ENCODE measurements at regions not wholly inside any gene's neighbourhood (a gene's known extent, or its start where the extent isn't known, plus 50 kb on each side); places are given as distances from the start of the nearest gene placed in this dataset.
A peak's percentile ranks its signal among the peaks of the same experiment; 100 is the strongest.
"Not testable (repeated sequence)": the region's sequence is repeated elsewhere in the genome, so short reads cannot be mapped to it uniquely, and the experiment has no call there.

DNA sequence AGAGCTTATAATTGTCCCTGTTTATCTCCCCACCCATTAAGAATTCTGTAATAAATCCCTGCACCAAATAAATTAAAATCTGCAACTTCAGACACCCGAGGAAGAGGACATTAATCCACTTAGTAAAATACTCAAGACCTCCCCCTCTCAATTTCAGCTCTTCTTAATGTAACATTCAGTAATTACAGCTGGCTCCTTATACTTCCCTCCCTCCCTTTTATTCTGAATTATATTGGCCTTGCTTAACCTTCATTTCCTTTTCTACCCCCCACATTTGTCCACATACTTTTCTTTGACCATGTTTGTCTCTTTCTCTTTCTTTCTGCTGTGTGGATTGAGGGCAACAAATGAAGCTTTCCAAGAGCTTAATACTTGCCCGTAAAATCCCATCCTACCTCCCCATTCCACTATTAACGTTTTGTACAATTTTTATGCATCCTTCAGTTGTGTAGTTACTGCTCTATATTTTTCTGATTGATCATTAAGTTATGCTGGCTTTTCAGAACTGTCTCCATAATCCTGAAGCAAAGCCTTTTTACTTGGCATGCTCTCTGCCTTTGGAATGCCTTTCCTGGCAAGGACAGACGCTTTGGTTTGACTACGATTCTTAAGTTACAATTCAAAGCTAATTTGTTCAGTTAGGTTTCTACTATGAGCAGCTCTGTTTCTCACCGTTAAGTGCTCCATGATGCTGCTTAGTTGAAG, 580.1 kb downstream of the ZEB2 start:
- POLR2A ChIA-PET: no interaction called here
- no peak for DNase-seq
- Mint-ChIP-seq H3K27ac (no peak overlapping the region), H3K9me3 (no peaks in the 10 kb centered on the region), H3K4me1 (peaks cover 8% of the 10 kb centered on the region), H3K4me3 (no peak overlapping the region), H3K36me3 (ENCODE audit: low read depth) (peaks cover 3% of the 10 kb centered on the region), H3K27me3 (peaks cover 38% of the 10 kb centered on the region)
- CTCF ChIA-PET: no interaction called here

DNA sequence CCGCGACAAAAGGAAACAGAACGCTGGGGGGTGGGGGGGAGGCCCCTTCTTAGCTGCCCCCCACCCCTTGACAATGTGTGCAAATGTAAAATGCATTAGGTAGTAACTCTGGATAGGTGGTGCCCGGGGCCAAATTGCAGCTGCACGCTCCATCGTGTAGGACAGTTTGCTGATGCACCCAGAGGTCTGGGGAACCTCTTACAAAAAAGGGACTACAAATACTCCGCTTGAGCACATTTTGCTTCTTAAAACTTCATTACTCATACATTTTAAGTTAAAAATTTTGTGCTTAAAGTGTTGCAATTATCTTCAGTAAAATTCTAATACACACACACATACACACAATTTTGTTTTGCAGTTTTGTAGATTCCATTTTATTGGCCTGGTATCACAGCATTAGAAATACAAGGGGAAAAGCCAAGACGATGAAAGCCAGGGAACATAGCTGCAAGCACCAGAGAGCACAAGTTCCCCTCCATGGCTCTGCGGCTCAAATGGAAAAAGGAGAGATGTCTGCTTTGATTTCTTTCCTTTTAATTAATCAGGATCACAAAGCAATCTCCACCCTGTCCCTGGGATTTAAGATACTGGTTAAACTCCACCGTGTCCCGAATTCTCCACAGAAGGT, 582.1 kb downstream of the ZEB2 start:
- DNase-seq: no peak
- ChIA-PET POLR2A (no interaction called here), CTCF (no interaction called here)
- Mint-ChIP-seq H3K9me3 (no peaks in the 10 kb centered on the region), H3K36me3 (ENCODE audit: low read depth) (peaks cover 3% of the 10 kb centered on the region), H3K27me3 (peaks cover 45% of the 10 kb centered on the region), H3K27ac (no peak overlapping the region), H3K4me1 (peaks cover 8% of the 10 kb centered on the region), H3K4me3 (peak overlapping the region; percentile 19)

DNA sequence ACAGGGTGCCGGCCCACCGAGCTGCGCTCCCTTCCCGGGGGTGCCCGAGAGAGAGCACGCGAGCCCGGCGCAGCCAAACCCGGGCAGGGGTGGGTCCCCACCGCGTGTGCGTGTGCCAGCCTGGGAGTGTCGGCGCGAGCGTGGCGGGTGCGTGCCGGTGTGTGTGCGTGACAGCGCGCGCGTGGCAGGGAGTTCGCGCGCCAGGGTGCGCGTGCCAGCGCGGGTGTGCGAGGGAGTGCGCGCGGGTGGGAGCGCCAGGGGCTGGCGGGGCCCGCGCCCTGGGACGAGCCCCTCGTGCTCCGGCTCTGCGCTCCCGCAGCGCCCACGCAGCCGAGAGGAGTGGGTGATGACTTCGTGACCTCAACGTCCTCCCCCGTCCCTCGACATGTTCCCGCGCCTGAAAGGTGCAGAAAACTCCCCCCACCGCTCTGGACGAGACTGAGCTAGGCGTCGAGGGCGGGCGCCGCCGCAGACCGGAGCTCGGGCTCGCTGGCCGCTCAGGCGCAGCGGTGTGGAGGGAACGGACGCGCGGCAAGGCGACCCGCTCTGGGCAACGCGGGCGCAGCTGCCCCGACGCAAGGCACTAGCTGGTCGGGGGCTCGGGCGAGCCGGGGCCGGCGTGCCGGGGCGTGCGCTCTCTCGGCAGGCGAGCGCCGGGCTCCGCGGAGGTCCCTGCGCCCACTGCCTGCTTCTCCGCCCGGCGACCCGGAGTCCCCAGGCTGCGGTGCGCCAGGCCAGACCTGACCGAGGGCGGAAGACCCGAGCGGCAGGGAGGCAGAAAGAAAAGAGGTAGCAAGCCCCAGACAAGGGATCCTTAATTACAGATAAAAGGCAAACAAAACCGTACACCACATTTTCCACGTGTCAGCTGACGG, 582.8 kb downstream of the ZEB2 start:
- CTCF ChIA-PET: no interaction called here
- Mint-ChIP-seq H3K9me3 (no peaks in the 10 kb centered on the region), H3K4me3 (peak overlapping the region; percentile 36), H3K4me1 (peaks cover 8% of the 10 kb centered on the region), H3K27me3 (peaks cover 47% of the 10 kb centered on the region), H3K27ac (no peak overlapping the region), H3K36me3 (ENCODE audit: low read depth) (no peaks in the 10 kb centered on the region)
- DNase-seq: no peak
- POLR2A ChIA-PET: no interaction called here

DNA sequence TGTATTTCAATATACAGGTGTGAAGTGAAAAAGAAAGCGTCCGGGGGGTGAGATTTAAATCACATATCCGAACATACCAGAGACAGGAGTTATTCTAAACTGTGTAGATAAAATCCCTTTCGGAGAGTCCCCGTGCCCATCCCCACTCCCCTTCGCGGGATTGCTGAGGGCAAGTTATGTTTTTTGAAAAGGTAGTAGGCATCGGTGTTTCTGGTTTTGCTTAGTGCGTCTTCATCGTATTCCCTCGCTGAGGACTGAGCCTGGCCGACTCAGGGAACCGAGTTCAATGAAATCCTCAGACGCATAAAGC, 583.4 kb downstream of the ZEB2 start:
- H3K27me3 Mint-ChIP-seq: peaks cover 51% of the 10 kb centered on the region
- peak overlapping the region; percentile 54 for H3K4me3 Mint-ChIP-seq
- POLR2A ChIA-PET: no interaction called here
- peaks cover 8% of the 10 kb centered on the region for H3K4me1 Mint-ChIP-seq
- H3K36me3 Mint-ChIP-seq (ENCODE audit: low read depth): no peaks in the 10 kb centered on the region
- no peak for DNase-seq
- CTCF ChIA-PET: no interaction called here
- H3K9me3 Mint-ChIP-seq: no peaks in the 10 kb centered on the region
- H3K27ac Mint-ChIP-seq: no peak overlapping the region

DNA sequence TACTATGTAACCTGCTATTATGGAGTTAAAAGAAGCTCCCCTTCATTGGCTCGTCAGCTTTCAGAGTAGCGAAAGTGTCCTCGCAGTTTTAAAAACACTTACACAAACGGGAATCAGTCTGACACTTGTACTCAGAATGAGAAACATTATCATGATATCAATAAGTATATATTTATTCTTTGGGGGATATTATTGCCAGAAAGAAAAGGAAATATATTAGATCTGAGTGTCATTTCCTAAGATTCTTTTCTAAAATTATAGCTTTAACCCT, 584.5 kb downstream of the ZEB2 start:
- H3K4me3 Mint-ChIP-seq: no peak overlapping the region
- no peak overlapping the region for H3K27ac Mint-ChIP-seq
- peaks cover 8% of the 10 kb centered on the region for H3K4me1 Mint-ChIP-seq
- peaks cover 54% of the 10 kb centered on the region for H3K27me3 Mint-ChIP-seq
- no peaks in the 10 kb centered on the region for H3K9me3 Mint-ChIP-seq
- no peaks in the 10 kb centered on the region for H3K36me3 Mint-ChIP-seq (ENCODE audit: low read depth)
- ChIA-PET POLR2A (no interaction called here), CTCF (no interaction called here)
- no peak for DNase-seq

DNA sequence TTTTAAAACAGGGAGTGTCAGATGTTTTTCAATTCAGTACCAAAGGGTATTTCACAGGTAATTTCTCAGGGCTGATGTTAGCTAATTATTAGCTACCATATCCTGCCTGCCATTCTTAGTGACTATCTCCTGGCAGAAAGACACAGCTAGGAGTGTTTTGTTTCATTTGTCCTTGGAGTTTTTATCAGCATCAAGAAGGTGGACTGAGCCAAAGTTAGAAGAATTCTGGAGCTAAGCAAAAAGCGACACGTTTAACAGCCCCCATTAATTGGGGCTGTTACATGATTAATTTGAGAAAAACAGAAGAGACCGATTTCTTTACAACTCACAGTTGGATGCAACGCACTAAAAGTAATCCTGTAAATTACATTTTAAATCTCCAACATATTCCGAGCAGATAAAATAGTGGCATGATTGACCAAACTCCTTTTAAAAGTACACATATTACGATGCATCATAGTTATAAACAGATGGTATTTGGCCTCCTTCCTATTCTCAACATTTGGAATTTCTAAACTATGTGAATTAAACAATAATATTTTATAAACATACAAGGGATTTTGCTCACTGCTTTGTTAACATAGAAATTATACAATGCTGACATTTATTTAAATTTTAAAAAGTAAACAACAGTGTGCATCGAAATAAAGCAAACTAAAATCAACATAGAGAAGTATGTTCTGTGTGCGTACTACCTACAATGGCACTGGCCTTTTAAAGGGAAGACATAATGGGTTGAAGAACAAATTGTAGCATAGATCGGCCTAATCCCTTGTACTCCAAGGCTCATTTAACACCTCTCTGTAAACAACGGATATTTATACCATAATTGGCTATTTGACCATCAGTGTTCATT, 585.1 kb downstream of the ZEB2 start:
- H3K4me3 Mint-ChIP-seq: no peak overlapping the region
- CTCF ChIA-PET: no interaction called here

DNA sequence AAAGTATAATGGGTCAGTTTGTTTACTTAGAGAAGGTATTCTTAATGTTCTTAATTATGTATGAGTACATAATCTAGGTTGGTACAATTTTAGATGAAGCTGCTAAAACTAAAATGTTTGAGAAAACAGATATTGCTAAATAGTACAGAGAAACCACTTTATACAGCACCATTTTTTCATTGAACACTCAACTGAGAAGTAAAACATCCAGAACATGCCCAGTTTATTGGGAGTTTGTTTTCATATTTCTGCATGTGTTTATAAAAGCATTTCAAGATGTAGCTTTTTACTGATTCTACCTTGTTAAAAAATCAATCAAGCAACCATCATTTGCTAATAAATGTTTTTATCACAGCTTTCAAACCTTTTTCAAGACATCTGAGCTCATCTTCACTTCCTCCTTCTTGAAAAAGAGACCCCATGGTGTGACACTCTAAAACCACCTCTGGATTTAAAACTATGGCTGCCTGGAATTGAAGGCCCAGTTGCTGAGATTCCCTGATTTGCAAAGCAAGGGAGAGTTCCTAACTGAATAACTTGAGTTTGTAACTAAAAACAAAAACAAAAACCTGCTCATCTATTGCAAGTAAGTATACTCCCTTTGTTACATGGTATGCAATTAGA, 585.9 kb downstream of the ZEB2 start:
- H3K4me1 Mint-ChIP-seq: peaks cover 8% of the 10 kb centered on the region
- ChIA-PET POLR2A (no interaction called here), CTCF (interaction anchor here (0.6 kb wide), 1 partner anchor 945 kb away, joined by 3 read pairs; no protein-coding TSS in a partner anchor)
- no peaks in the 10 kb centered on the region for H3K9me3 Mint-ChIP-seq
- H3K4me3 Mint-ChIP-seq: no peak overlapping the region
- DNase-seq: no peak
- peaks cover 46% of the 10 kb centered on the region for H3K27me3 Mint-ChIP-seq
- H3K36me3 Mint-ChIP-seq (ENCODE audit: low read depth): no peaks in the 10 kb centered on the region
- no peak overlapping the region for H3K27ac Mint-ChIP-seq

More for the DNA sequence above, 585.1 kb downstream of the ZEB2 start:
- Mint-ChIP-seq H3K27me3 (peaks cover 51% of the 10 kb centered on the region), H3K36me3 (ENCODE audit: low read depth) (no peaks in the 10 kb centered on the region), H3K27ac (no peak overlapping the region), H3K9me3 (no peaks in the 10 kb centered on the region), H3K4me1 (peaks cover 8% of the 10 kb centered on the region)
- POLR2A ChIA-PET: no interaction called here
- DNase-seq: no peak

DNA sequence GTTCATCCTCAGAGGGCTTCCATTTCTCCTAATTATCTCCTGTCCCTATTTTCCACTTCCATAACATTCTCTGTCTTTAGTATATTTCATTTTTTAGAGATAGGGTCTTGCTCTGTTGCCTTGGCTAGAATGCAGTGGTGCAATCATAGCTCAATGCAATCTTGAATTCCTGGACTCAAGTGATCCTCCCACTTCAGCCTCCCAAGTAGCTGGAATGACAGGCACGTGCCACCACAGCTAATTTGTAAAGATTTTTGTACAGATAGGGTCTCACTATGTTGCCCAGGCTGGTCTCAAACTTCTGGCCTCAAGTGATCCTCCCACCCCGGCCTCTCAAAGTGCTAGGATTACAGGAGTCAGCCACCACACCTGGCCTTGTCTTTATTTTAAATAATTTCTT, 589.0 kb downstream of the ZEB2 start:
- POLR2A ChIA-PET: no interaction called here
- H3K36me3 Mint-ChIP-seq (ENCODE audit: low read depth): no peaks in the 10 kb centered on the region
- H3K27ac Mint-ChIP-seq: no peak overlapping the region
- H3K27me3 Mint-ChIP-seq: peaks cover 35% of the 10 kb centered on the region
- CTCF ChIA-PET: no interaction called here
- DNase-seq: no peak
- no peaks in the 10 kb centered on the region for H3K9me3 Mint-ChIP-seq
- H3K4me3 Mint-ChIP-seq: no peak overlapping the region
- no peaks in the 10 kb centered on the region for H3K4me1 Mint-ChIP-seq

DNA sequence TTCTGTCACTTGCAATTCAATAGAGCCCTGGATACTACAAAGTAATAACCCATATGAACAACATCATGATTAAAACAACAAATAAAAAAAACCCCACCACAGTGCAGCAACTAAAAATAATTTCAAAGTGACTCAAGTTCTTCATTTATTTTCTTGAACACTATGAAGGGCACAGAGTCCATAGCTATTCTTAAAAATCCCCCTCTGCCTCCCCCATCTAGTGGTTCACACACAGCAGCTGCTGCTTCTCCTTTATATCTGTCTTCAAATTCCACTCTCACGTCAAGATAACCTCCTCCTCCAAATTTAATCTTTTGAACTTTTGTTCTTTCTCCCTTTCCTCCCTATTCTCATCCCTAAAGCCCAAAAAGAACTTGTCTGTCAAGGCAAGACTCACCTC, 591.3 kb downstream of the ZEB2 start:
- Mint-ChIP-seq H3K27ac (no peak overlapping the region), H3K4me3 (no peak overlapping the region), H3K27me3 (peaks cover 22% of the 10 kb centered on the region), H3K4me1 (no peaks in the 10 kb centered on the region), H3K9me3 (no peaks in the 10 kb centered on the region), H3K36me3 (ENCODE audit: low read depth) (no peaks in the 10 kb centered on the region)
- DNase-seq: no peak
- ChIA-PET CTCF (no interaction called here), POLR2A (no interaction called here)

DNA sequence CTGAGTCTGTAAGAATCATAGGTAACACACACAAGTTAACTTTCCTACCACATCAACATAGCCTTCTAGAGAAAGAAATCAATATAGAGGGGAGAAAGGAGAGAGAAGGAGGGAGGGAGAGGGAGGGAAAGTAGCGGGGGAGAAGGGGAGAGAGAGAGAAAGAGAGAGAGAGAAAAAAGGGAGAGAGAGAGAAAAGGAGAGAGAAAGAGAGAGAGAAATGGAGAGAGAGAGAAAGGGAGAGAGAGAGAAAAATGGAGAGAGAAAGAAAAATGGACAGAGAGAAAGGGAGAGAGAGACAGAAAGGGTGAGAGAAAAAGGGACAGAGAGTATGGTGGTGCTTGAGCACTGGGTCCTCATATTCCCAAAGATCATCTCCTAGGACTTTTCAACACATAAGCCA, 591.7 kb downstream of the ZEB2 start:
- Mint-ChIP-seq H3K9me3 (no peaks in the 10 kb centered on the region), H3K4me1 (no peaks in the 10 kb centered on the region), H3K4me3 (no peak overlapping the region), H3K36me3 (ENCODE audit: low read depth) (no peaks in the 10 kb centered on the region), H3K27me3 (peaks cover 20% of the 10 kb centered on the region), H3K27ac (no peak overlapping the region)
- CTCF ChIA-PET: no interaction called here
- POLR2A ChIA-PET: no interaction called here
- no peak for DNase-seq

DNA sequence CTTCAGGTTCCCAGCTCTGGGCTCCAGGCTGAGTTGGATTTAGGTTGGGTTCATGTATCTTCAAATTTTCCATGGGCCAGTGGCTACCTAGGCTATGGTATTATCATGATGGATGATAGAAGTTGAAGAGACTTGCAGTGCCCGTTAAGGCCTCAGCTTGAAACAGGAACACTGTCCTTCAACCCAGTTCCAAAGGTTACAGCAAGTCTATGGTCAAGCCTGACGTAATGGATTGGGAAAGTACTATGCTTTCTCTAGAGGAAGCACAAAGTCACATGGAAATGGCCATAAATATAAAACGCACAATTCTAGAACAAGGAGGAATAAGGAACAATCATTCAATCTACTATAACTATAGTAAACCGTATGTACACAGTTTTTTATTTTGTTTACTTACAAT, 593.2 kb downstream of the ZEB2 start:
- no peak for DNase-seq
- no peaks in the 10 kb centered on the region for H3K36me3 Mint-ChIP-seq (ENCODE audit: low read depth)
- no peaks in the 10 kb centered on the region for H3K4me1 Mint-ChIP-seq
- no peaks in the 10 kb centered on the region for H3K9me3 Mint-ChIP-seq
- H3K27me3 Mint-ChIP-seq: peaks cover 15% of the 10 kb centered on the region
- no peak overlapping the region for H3K4me3 Mint-ChIP-seq
- no peak overlapping the region for H3K27ac Mint-ChIP-seq
- ChIA-PET CTCF (no interaction called here), POLR2A (no interaction called here)

DNA sequence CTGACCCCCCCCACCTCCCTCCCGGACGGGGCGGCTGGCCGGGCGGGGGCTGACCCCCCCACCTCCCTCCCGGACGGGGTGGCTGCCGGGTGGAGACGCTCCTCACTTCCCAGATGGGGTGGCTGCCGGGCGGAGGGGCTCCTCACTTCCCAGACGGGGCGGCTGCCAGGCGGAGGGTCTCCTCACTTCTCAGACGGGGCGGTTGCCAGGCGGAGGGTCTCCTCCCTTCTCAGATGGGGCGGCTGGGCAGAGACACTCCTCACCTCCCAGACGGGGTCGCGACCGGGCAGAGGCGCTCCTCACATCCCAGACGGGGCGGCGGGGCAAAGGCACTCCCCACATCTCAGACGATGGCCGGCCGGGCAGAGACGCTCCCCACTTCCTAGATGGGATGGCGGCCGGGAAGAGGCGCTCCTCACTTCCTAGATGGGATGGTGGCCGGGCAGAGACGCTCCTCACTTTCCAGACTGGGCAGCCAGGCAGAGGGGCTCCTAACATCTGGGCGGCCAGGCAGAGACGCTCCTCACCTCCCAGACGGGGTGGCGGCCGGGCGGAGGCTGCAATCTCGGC, 597.6 kb downstream of the ZEB2 start:
- H3K4me1 Mint-ChIP-seq; POLR2A ChIA-PET; H3K27ac Mint-ChIP-seq; H3K4me3 Mint-ChIP-seq; DNase-seq; H3K27me3 Mint-ChIP-seq; H3K36me3 Mint-ChIP-seq (ENCODE audit: low read depth); CTCF ChIA-PET: not testable (repeated sequence)
- peaks cover 23% of the 10 kb centered on the region for H3K9me3 Mint-ChIP-seq

DNA sequence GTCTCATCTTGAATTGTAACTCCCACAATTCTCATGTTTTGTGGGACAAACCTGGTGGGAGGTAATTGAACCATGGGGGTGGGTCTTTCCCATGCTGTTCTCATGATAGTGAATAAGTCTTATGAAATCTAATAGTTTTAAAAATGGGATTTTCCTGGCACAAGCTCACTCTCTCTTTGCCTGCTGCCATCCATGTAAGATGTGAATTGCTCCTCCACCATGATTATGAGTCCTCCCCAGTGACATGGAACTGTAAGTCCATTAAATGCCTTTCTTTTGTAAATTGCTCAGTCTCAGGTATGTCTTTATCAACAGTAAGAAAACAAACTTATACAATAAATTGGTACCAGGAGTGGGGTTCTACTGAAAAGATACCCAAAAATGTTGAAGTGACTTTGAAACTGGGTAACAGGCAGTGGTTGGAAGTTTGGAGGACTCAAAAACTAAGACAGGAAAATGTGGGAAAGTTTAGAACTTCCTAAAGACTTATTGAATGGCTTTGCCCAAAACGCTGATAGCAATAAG, 601.4 kb downstream of the ZEB2 start:
- peaks cover 6% of the 10 kb centered on the region for H3K36me3 Mint-ChIP-seq (ENCODE audit: low read depth)
- H3K27me3 Mint-ChIP-seq: no peaks in the 10 kb centered on the region
- H3K4me1 Mint-ChIP-seq: no peaks in the 10 kb centered on the region
- no peak overlapping the region for H3K4me3 Mint-ChIP-seq
- peaks cover 24% of the 10 kb centered on the region for H3K9me3 Mint-ChIP-seq
- DNase-seq: no peak
- CTCF ChIA-PET: no interaction called here
- POLR2A ChIA-PET: no interaction called here
- H3K27ac Mint-ChIP-seq: no peak overlapping the region
